HepG2 (cell line): ENCODE measurements at regions not wholly inside any gene's neighbourhood (a gene's known extent, or its start where the extent isn't known, plus 50 kb on each side); places are given as distances from the start of the nearest gene placed in this dataset.

Source experiments
- ATAC-seq: fragments of 200-7000 bp; cut with Tn5 transposase; 3 replicates; pipeline ENCODE4 v1.9.1; 2020; ENCODE audit warnings: mild to moderate bottlenecking, moderate library complexity
- BruUV-seq: library from RNA; stranded (reverse); fragments of 400-500 nt; replicated peaks from 2 replicates; lab custom pipeline; 2021; lab: Mats Ljungman, UMichigan
- CTCF ChIA-PET: fragments of 300-600 bp; formaldehyde crosslinking; extraction: SDS; loops from one replicate; lab custom pipeline; 2021; ENCODE audit warnings: low total read pairs, inconsistent platforms, low intra/inter-chr PET ratio; lab: Yijun Ruan, JAX
- POLR2A ChIA-PET: fragments of 350-600 bp; sonication (Branson Sonifier 250); formaldehyde crosslinking; loops from one replicate; lab custom pipeline; 2020; ENCODE audit warnings: antibody characterized with exemption, inconsistent platforms; lab: Yijun Ruan, JAX
- DNase-seq: peaks from one replicate; pipeline ENCODE4 v3.0.0-alpha.2; 2015; ENCODE audit warnings: low spot score
- FAIRE-seq: peaks from 3 replicates; lab custom pipeline; 2011; peaks lifted over from hg19 to GRCh38; lab: Jason Lieb, UNC
- H2AFZ ChIP-seq: one replicate; pipeline ENCODE4 v1.6.1; 2011; ENCODE audit warnings: low read length, inconsistent platforms
- H3K27ac ChIP-seq: fragments of 300-600 bp; 3 replicates; pipeline ENCODE4 v1.8.0; 2011; ENCODE audit warnings: mixed run types, mild to moderate bottlenecking, mixed read lengths, low read length, inconsistent platforms; ENCODE audit not compliant: insufficient read depth; ENCODE audit errors: extremely low read length
- H3K27me3 ChIP-seq, 2 experiments: fragments of 200-600 bp in 1 of 2; 2 replicates in 1 of 2; 3 replicates in 1 of 2; pipeline versions ENCODE4 v1.6.0 to v1.8.0; 2011; ENCODE audit warnings: low read length in 2 of 2, mild to moderate bottlenecking in 2 of 2, moderate library complexity in 2 of 2, inconsistent platforms in 1 of 2; ENCODE audit not compliant: insufficient read depth in 2 of 2, control insufficient read depth in 1 of 2
- H3K36me3 ChIP-seq, 2 experiments: fragments of 200-600 bp in 1 of 2; replicated peaks in 1 of 2; 2 replicates in 1 of 2; 3 replicates in 1 of 2; pipeline versions ENCODE4 v1.5.1 to v1.8.0; 2011; ENCODE audit warnings: low read length in 2 of 2, inconsistent platforms in 1 of 2; ENCODE audit not compliant: insufficient read depth in 2 of 2, control insufficient read depth in 1 of 2
- H3K4me1 ChIP-seq: 2 replicates; pipeline ENCODE4 v1.5.1; 2012; ENCODE audit warnings: low read length, inconsistent platforms; ENCODE audit not compliant: insufficient read depth
- H3K4me2 ChIP-seq: 2 replicates; pipeline ENCODE4 v1.6.0; 2011; ENCODE audit warnings: low read depth, low read length, inconsistent platforms
- H3K4me3 ChIP-seq, 3 experiments: fragments of 200-600 bp in 1 of 3; sonication (generic), shearing (Covaris generic) in 1 of 3; replicated peaks in 1 of 3; 2 replicates each; pipeline ENCODE4 v1.5.1; 2011 to 2016; ENCODE audit warnings: low read length in 3 of 3, inconsistent platforms in 2 of 3, low read depth in 2 of 3, mild to moderate bottlenecking in 2 of 3, control low read depth in 1 of 3, mixed read lengths in 1 of 3; ENCODE audit not compliant: insufficient read depth in 1 of 3
- H3K79me2 ChIP-seq: one replicate; pipeline ENCODE4 v1.6.1; 2011; ENCODE audit warnings: low read length, inconsistent platforms; ENCODE audit not compliant: insufficient read depth
- H3K9ac ChIP-seq: 2 replicates; pipeline ENCODE4 v1.6.0; 2011; ENCODE audit warnings: mild to moderate bottlenecking, low read depth, low read length, inconsistent platforms; ENCODE audit not compliant: insufficient read depth
- H3K9me3 ChIP-seq: 2 replicates; pipeline ENCODE4 v1.5.1; 2012; ENCODE audit warnings: mild to moderate bottlenecking, low read length
- H4K20me1 ChIP-seq: 2 replicates; pipeline ENCODE4 v1.6.0; 2011; ENCODE audit warnings: inconsistent platforms, mild to moderate bottlenecking, low read length, moderate library complexity; ENCODE audit not compliant: insufficient read depth
- CBFB ChIP-seq: sonication (generic); formaldehyde crosslinking; IDR thresholded peaks from 2 replicates; pipeline ENCODE4 v1.4.0; 2020; ENCODE audit warnings: missing genetic modification reagents
- HNF4G ChIP-seq, 2 experiments: sonication (generic) in 1 of 2; formaldehyde crosslinking in 1 of 2; IDR thresholded peaks; 2 replicates each; pipeline versions ENCODE4 v1.4.0 to v1.6.1; 2011 to 2020; ENCODE audit warnings: borderline replicate concordance in 2 of 2, low read depth in 2 of 2, mild to moderate bottlenecking in 2 of 2, low read length in 1 of 2, missing genetic modification reagents in 1 of 2, moderate library complexity in 1 of 2
- MAFF ChIP-seq: IDR thresholded peaks from 2 replicates; pipeline ENCODE4 v1.6.1; 2011; ENCODE audit warnings: low read depth, low read length, improper control_type of control experiment
- MNT ChIP-seq: fragments of 450-650 bp; IDR thresholded peaks from 2 replicates; pipeline ENCODE4 v1.6.1; 2016
- SMARCE1 ChIP-seq: fragments of 450-650 bp; IDR thresholded peaks from 2 replicates; pipeline ENCODE4 v1.6.1; 2017; ENCODE audit warnings: borderline replicate concordance
- TFDP1 ChIP-seq: IDR thresholded peaks from 2 replicates; pipeline ENCODE4 v1.6.1; 2016; ENCODE audit warnings: missing compliant biosample characterization, missing genetic modification reagents, borderline replicate concordance
- TOPORS ChIP-seq: sonication (generic); formaldehyde crosslinking; IDR thresholded peaks from 2 replicates; pipeline ENCODE4 v1.8.0; 2023; ENCODE audit warnings: mild to moderate bottlenecking, missing genetic modification reagents
- ZNF615 ChIP-seq: sonication (generic); formaldehyde crosslinking; IDR thresholded peaks from 2 replicates; pipeline ENCODE4 v1.5.0; 2020; ENCODE audit warnings: mild to moderate bottlenecking, missing genetic modification reagents, borderline replicate concordance
- ZNF639 ChIP-seq: conservative IDR thresholded peaks from 2 replicates; pipeline ENCODE4 v1.6.1; 2018; ENCODE audit warnings: missing genetic modification reagents
- WGBS: methylation state at CpG from one replicate; pipeline ENCODE4 v1.1.6; 2017; ENCODE audit warnings: low lambda C conversion rate; 5-methylcytosine and 5-hydroxymethylcytosine counted together
- in situ Hi-C: cut with HindIII; loops from 2 replicates; pipeline ENCODE4 v1.10.0; 2017; ENCODE audit warnings: low pct_unique_long_range_greater_than_20kb; ENCODE audit not compliant: extremely low pct_ligation_motif_present
- intact Hi-C: fragments of 100-400 bp; cut with micrococcal nuclease; formaldehyde crosslinking; loops from one replicate; pipeline ENCODE4 v1.10.0; 2022; ENCODE audit not compliant: unreplicated experiment

GRCh38 chr12:126534942-126535341 lies 1469.7 kb downstream of the AACS start:
- Histone ChIP-seq H3K27ac (no peak overlapping the region), H3K9ac (no peak overlapping the region), H3K4me1 (no peaks in the 10 kb centered on the region), H3K9me3 (peaks cover 100% of the 10 kb centered on the region), H3K4me2 (no peak overlapping the region), H3K27me3 (no peaks in the 10 kb centered on the region), H3K36me3 (no peaks in the 10 kb centered on the region), H2AFZ (no peak overlapping the region), H4K20me1 (no peaks in the 10 kb centered on the region), H3K79me2 (no peaks in the 10 kb centered on the region), H3K4me3 (no peak overlapping the region)
- no peak for ATAC-seq
- TF ChIP-seq SMARCE1 (no peak), TOPORS (CRISPR knock-in tag) (no peak), MNT (no peak), TFDP1 (CRISPR knock-in tag) (no peak), ZNF639 (no peak), MAFF (no peak), CBFB (CRISPR knock-in tag) (no peak), ZNF615 (CRISPR knock-in tag) (no peak), HNF4G (IDR thresholded peaks at IDR 0.05; ENCODE audit: borderline replicate concordance, low read depth, low read length) (no peak), HNF4G (CRISPR knock-in tag; IDR thresholded peaks at IDR 0.05; ENCODE audit: borderline replicate concordance, low read depth) (no peak)
- intact Hi-C loops (no loop called here), in situ Hi-C loops (no loop called here)
- no TSS peak for BruUV-seq
- CTCF ChIA-PET = no interaction called here
- POLR2A ChIA-PET = no interaction called here
- no peak for DNase-seq
- FAIRE-seq = no peak
- 33% methylated on average over 1 of the region's 1 CpG for WGBS
